K562 (cell line): ENCODE measurements at regions not wholly inside any gene's neighbourhood (a gene's known extent, or its start where the extent isn't known, plus 50 kb on each side); places are given as distances from the start of the nearest gene placed in this dataset.

ENCODE experiments used
- ATAC-seq: fragments of 200-7000 bp; cut with Tn5 transposase; 3 replicates; pipeline ENCODE4 v1.9.1; 2020; ENCODE audit warnings: moderate library complexity
- BruUV-seq: library from RNA; stranded (reverse); fragments of 400-500 nt; replicated peaks from 2 replicates; lab custom pipeline; 2021; lab: Mats Ljungman, UMichigan
- CTCF ChIA-PET: fragments of 300-600 bp; formaldehyde crosslinking; extraction: SDS; loops from one replicate; lab custom pipeline; 2021; ENCODE audit warnings: low intra/inter-chr PET ratio; lab: Yijun Ruan, JAX
- POLR2A ChIA-PET: fragments of 300-600, 350-650 bp; sonication (Branson Sonifier 250); formaldehyde crosslinking; extraction: SDS; loops from one replicate; lab custom pipeline; 2021; ENCODE audit warnings: antibody characterized with exemption, inconsistent platforms; lab: Yijun Ruan, JAX
- DNase-seq, 4 experiments: peaks; one replicate each; pipeline versions ENCODE4 v3.0.0 to v3.0.0-alpha.2; 2011 to 2018; ENCODE audit warnings: low spot score in 3 of 4, mixed read lengths in 3 of 4; ENCODE audit errors: extremely low read depth in 1 of 4
- FAIRE-seq: peaks from 2 replicates; lab custom pipeline; 2011; peaks lifted over from hg19 to GRCh38; lab: Jason Lieb, UNC
- H2AFZ ChIP-seq: 2 replicates; pipeline ENCODE4 v1.6.0; 2011; ENCODE audit warnings: low read depth, low read length, control low read depth, inconsistent platforms
- H3K27ac ChIP-seq: fragments of 200-600 bp; 3 replicates; pipeline ENCODE4 v1.8.0; 2011; ENCODE audit warnings: low read depth, mild to moderate bottlenecking, control low read depth, inconsistent platforms, low read length, moderate library complexity, mixed read lengths; ENCODE audit errors: extremely low read depth
- H3K27me3 ChIP-seq, 2 experiments: fragments of 300-600 bp in 1 of 2; 2 replicates in 1 of 2; 3 replicates in 1 of 2; pipeline versions ENCODE4 v1.6.0 to v1.8.0; 2011; ENCODE audit warnings: inconsistent platforms in 2 of 2, low read length in 2 of 2, mild to moderate bottlenecking in 1 of 2, mixed read lengths in 1 of 2, moderate library complexity in 1 of 2; ENCODE audit not compliant: control insufficient read depth in 2 of 2, insufficient read depth in 2 of 2
- H3K36me3 ChIP-seq: fragments of 300-600 bp; 3 replicates; pipeline ENCODE4 v1.8.0; 2011; ENCODE audit warnings: mild to moderate bottlenecking, low read length, inconsistent platforms; ENCODE audit not compliant: control insufficient read depth, insufficient read depth
- H3K4me1 ChIP-seq, 2 experiments: fragments of 200-600 bp in 1 of 2; replicated peaks in 1 of 2; 2 replicates in 1 of 2; 3 replicates in 1 of 2; pipeline versions ENCODE4 v1.5.1 to v1.8.0; 2011; ENCODE audit warnings: inconsistent platforms in 2 of 2, low read length in 2 of 2, mild to moderate bottlenecking in 1 of 2, mixed read lengths in 1 of 2, moderate library complexity in 1 of 2; ENCODE audit not compliant: control insufficient read depth in 2 of 2, insufficient read depth in 2 of 2
- H3K4me2 ChIP-seq: 2 replicates; pipeline ENCODE4 v1.6.1; 2011; ENCODE audit warnings: low read length, control low read depth, inconsistent platforms, mixed read lengths; ENCODE audit not compliant: insufficient read depth
- H3K4me3 ChIP-seq: fragments of 200-600 bp; sonication (generic), shearing (Covaris generic); 2 replicates; pipeline ENCODE4 v1.5.1; 2016; ENCODE audit warnings: control low read depth, inconsistent platforms
- H3K79me2 ChIP-seq: fragments of 200-600 bp; 3 replicates; pipeline ENCODE4 v1.8.0; 2011; ENCODE audit warnings: low read length, inconsistent platforms; ENCODE audit not compliant: control insufficient read depth, insufficient read depth
- H3K9ac ChIP-seq, 2 experiments: 2 replicates each; pipeline versions ENCODE4 v1.6.0 to v1.6.1; 2011; ENCODE audit warnings: low read depth in 2 of 2, low read length in 2 of 2, control low read depth in 1 of 2, inconsistent platforms in 1 of 2, mild to moderate bottlenecking in 1 of 2, mixed read lengths in 1 of 2; ENCODE audit not compliant: insufficient read depth in 1 of 2
- H3K9me1 ChIP-seq: one replicate; pipeline ENCODE4 v1.6.0; 2011; ENCODE audit warnings: inconsistent platforms, mild to moderate bottlenecking, low read length, moderate library complexity; ENCODE audit not compliant: control insufficient read depth, insufficient read depth
- H3K9me3 ChIP-seq: replicated peaks from 2 replicates; pipeline ENCODE4 v1.5.1; 2011; ENCODE audit warnings: low read depth, low read length, inconsistent platforms; ENCODE audit not compliant: control insufficient read depth, insufficient read depth
- H4K20me1 ChIP-seq: replicated peaks from 2 replicates; pipeline ENCODE4 v1.6.1; 2011; ENCODE audit warnings: low read length, inconsistent platforms, mixed read lengths; ENCODE audit not compliant: control insufficient read depth, insufficient read depth
- CEBPG ChIP-seq, 3 experiments: fragments of 200-800 bp in 1 of 3; sonication (Bioruptor generic) in 1 of 3; sonication (generic) in 1 of 3; formaldehyde crosslinking in 1 of 3; IDR thresholded peaks in 2 of 3; conservative IDR thresholded peaks in 1 of 3; 2 replicates each; pipeline versions ENCODE4 v1.6.1 to v1.8.0; 2016 to 2022; ENCODE audit warnings: missing compliant biosample characterization in 2 of 3, missing genetic modification characterization in 2 of 3, mild to moderate bottlenecking in 1 of 3, missing genetic modification reagents in 1 of 3
- E2F4 ChIP-seq: sonication (generic); formaldehyde crosslinking; IDR thresholded peaks from 2 replicates; pipeline ENCODE4 v1.8.0; 2022; ENCODE audit warnings: mild to moderate bottlenecking, low read depth, missing genetic modification reagents
- ELF4 ChIP-seq: fragments of 450-650 bp; formaldehyde crosslinking; IDR thresholded peaks from 2 replicates; pipeline ENCODE4 v1.4.0; 2022; ENCODE audit warnings: missing genetic modification characterization
- FOXO4 ChIP-seq: fragments of 450-650 bp; formaldehyde crosslinking; IDR thresholded peaks from 2 replicates; pipeline ENCODE4 v1.4.0; 2020; ENCODE audit warnings: mild to moderate bottlenecking, moderate library complexity
- GTF2F1 ChIP-seq: IDR thresholded peaks from 2 replicates; pipeline ENCODE4 v1.6.1; 2011; ENCODE audit warnings: low read depth, low read length, improper control_type of control experiment
- KDM1A ChIP-seq, 2 experiments: fragments of 450-650 bp; IDR thresholded peaks; 2 replicates each; pipeline ENCODE4 v1.6.1; 2016; ENCODE audit warnings: mild to moderate bottlenecking in 2 of 2
- NCOR1 ChIP-seq: fragments of 450-650 bp; IDR thresholded peaks from 2 replicates; pipeline ENCODE4 v1.6.1; 2016; ENCODE audit warnings: mild to moderate bottlenecking, moderate library complexity
- TCF3 ChIP-seq: sonication (generic); formaldehyde crosslinking; IDR thresholded peaks from 2 replicates; pipeline ENCODE4 v1.4.0; 2020; ENCODE audit warnings: mild to moderate bottlenecking, missing genetic modification reagents
- TFAM ChIP-seq: fragments of 250-450 bp; sonication (Bioruptor Pico); conservative IDR thresholded peaks from 2 replicates; pipeline ENCODE4 v1.5.0; 2021; ENCODE audit warnings: mild to moderate bottlenecking, moderate library complexity
- TOE1 ChIP-seq, 2 experiments: fragments of 450-650 bp in 1 of 2; sonication (generic) in 1 of 2; formaldehyde crosslinking in 1 of 2; IDR thresholded peaks; 2 replicates each; pipeline versions ENCODE4 v1.7.1 to v1.8.0; 2016 to 2022; ENCODE audit warnings: borderline replicate concordance in 2 of 2, mild to moderate bottlenecking in 2 of 2, antibody characterized with exemption in 1 of 2, inconsistent platforms in 1 of 2, low read depth in 1 of 2, missing genetic modification reagents in 1 of 2, moderate library complexity in 1 of 2
- TSHZ1 ChIP-seq: fragments of 250-450 bp; sonication (Bioruptor Pico); IDR thresholded peaks from 2 replicates; pipeline ENCODE4 v1.4.0; 2020; ENCODE audit warnings: mild to moderate bottlenecking, moderate library complexity
- U2AF1 ChIP-seq: fragments of 200-400 bp; formaldehyde crosslinking; optimal IDR thresholded peaks from 2 replicates; pipeline ENCODE3; 2017; ENCODE audit warnings: mild to moderate bottlenecking, low read depth, low read length, moderate library complexity
- ZNF12 ChIP-seq: sonication (generic); formaldehyde crosslinking; IDR thresholded peaks from 2 replicates; pipeline ENCODE4 v1.4.0; 2020; ENCODE audit warnings: mild to moderate bottlenecking, missing genetic modification reagents
- ZNF316 ChIP-seq: fragments of 450-650 bp; IDR thresholded peaks from 2 replicates; pipeline ENCODE4 v1.6.1; 2016
- ZNF551 ChIP-seq: fragments of 250-450 bp; sonication (Bioruptor Pico); IDR thresholded peaks from 2 replicates; pipeline ENCODE4 v1.5.0; 2021; ENCODE audit warnings: mild to moderate bottlenecking, moderate library complexity
- WGBS: fragments of 100-300 bp; shearing (Covaris generic); methylation state at CpG from one replicate; pipeline ENCODE4 v1.1.6; 2016; ENCODE audit warnings: low coverage, mixed read lengths; ENCODE audit not compliant: insufficient coverage; ENCODE audit errors: missing lambda C conversion rate; 5-methylcytosine and 5-hydroxymethylcytosine counted together
- in situ Hi-C: fragments of 300-500 bp; cut with MboI; formaldehyde crosslinking; loops from 4 replicates; pipeline ENCODE4 v1.15.0; 2018; ENCODE audit warnings: inconsistent platforms, mixed read lengths
- intact Hi-C: fragments of 100-400 bp; cut with micrococcal nuclease; formaldehyde crosslinking; loops from 2 replicates; pipeline ENCODE4 v1.14.2; 2022
- TF ChIP-seq, protein P1 (sequence below): sonication (generic); formaldehyde crosslinking; IDR thresholded peaks from 2 replicates; pipeline ENCODE4 v1.8.0; 2023; ENCODE audit warnings: mild to moderate bottlenecking, missing genetic modification reagents

DNA sequence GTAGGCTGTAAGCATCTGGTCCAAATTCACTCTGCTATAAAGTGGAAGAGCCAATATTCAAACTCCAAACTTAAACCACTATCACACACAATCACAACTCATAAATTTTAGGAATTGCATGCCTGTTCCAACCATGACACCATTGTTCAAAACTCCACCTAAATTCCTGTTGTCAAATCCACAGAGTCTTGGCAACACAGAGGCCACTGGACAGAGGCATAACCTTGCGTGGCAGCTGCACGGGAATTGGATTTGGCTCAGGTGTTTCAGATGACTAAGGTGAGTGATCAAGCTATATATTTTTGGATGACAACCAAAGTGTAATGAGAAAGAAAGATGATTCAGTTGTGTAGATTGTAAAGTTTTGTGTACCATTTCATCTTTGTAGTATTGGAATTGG, 422.7 kb upstream of the TNP1 start:
- CTCF ChIA-PET, result no interaction called here
- DNase-seq, result no peak
- ATAC-seq, result no peak
- 0% methylated on average over 2 of the region's 2 CpGs for WGBS
- no peaks in the 10 kb centered on the region for H3K4me1 ChIP-seq
- no peak overlapping the region for H2AFZ ChIP-seq
- in situ Hi-C loops, result no loop called here
- H3K27ac ChIP-seq, result no peak overlapping the region
- H3K4me3 ChIP-seq, result no peak overlapping the region
- H3K9me1 ChIP-seq, result no peaks in the 10 kb centered on the region
- intact Hi-C loops, result no loop called here
- no peak overlapping the region for H3K4me2 ChIP-seq
- no TSS peak for BruUV-seq
- no peaks in the 10 kb centered on the region for H3K9me3 ChIP-seq
- POLR2A ChIA-PET, result interaction anchor here (0.5 kb wide), 1 partner anchor 61 kb away, joined by 4 read pairs; no protein-coding TSS in a partner anchor
- H3K9ac ChIP-seq, result no peak overlapping the region
- no peaks in the 10 kb centered on the region for H4K20me1 ChIP-seq
- no peaks in the 10 kb centered on the region for H3K36me3 ChIP-seq
- 0 out of 5 replicates have a peak, but pooled peaks cover 0 to 2% of the 10 kb centered on the region in 2 experiments for H3K27me3 ChIP-seq
- FAIRE-seq, result no peak
- no peaks in the 10 kb centered on the region for H3K79me2 ChIP-seq
- no peak for TF ChIP-seq TOE1 (IDR thresholded peaks at IDR 0.05; ENCODE audit: borderline replicate concordance)
- TF ChIP-seq TOE1 (CRISPR knock-in tag; IDR thresholded peaks at IDR 0.05; ENCODE audit: borderline replicate concordance, low read depth), result no peak
- TF ChIP-seq U2AF1, result no peak
- no peak for TF ChIP-seq TCF3 (CRISPR knock-in tag)
- no peak for TF ChIP-seq TFAM (CRISPR knock-in tag)
- TF ChIP-seq, protein P1, sequence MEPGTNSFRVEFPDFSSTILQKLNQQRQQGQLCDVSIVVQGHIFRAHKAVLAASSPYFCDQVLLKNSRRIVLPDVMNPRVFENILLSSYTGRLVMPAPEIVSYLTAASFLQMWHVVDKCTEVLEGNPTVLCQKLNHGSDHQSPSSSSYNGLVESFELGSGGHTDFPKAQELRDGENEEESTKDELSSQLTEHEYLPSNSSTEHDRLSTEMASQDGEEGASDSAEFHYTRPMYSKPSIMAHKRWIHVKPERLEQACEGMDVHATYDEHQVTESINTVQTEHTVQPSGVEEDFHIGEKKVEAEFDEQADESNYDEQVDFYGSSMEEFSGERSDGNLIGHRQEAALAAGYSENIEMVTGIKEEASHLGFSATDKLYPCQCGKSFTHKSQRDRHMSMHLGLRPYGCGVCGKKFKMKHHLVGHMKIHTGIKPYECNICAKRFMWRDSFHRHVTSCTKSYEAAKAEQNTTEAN (CRISPR knock-in tag), result no peak
- no peak for TF ChIP-seq ELF4 (CRISPR knock-in tag)
- no peak for TF ChIP-seq NCOR1
- no peak for TF ChIP-seq TSHZ1 (CRISPR knock-in tag)
- no peak for TF ChIP-seq E2F4 (CRISPR knock-in tag)
- no peak for TF ChIP-seq GTF2F1
- no peak for TF ChIP-seq CEBPG (CRISPR knock-in tag; IDR thresholded peaks at IDR 0.05)
- no peak for TF ChIP-seq CEBPG (tag; conservative IDR thresholded peaks at IDR 0.05 in 1 of 2, IDR thresholded peaks at IDR 0.05 in 1 of 2)
- TF ChIP-seq ZNF12, result no peak
- TF ChIP-seq KDM1A (IDR thresholded peaks at IDR 0.05), result no peak
- no peak for TF ChIP-seq ZNF316
- TF ChIP-seq ZNF551 (CRISPR knock-in tag), result no peak
- no peak for TF ChIP-seq FOXO4 (CRISPR knock-in tag)
